ENCODE measurements at regions not wholly inside any gene's neighbourhood (a gene's known extent, or its start where the extent isn't known, plus 50 kb on each side); places are given as distances from the start of the nearest gene placed in this dataset.

- DNase-seq (ENCODE audit: low read depth in 4 of 4, low spot score in 2 of 4): no peak
Measured at GRCh38 chr6:88388589-88388988, 222.4 kb upstream of the CNR1 start.

- DNase-seq (ENCODE audit: low read depth in 4 of 4, low spot score in 2 of 4): no peak
Measured at GRCh38 chr6:88386167-88386566, 220.0 kb upstream of the CNR1 start.

- DNase-seq (ENCODE audit: low read depth in 4 of 4, low spot score in 2 of 4): no peak
Measured at GRCh38 chr6:88383183-88383582, 217.0 kb upstream of the CNR1 start.

- DNase-seq (ENCODE audit: low read depth in 4 of 4, low spot score in 2 of 4): no peak
Measured at GRCh38 chr6:88381289-88381642, 215.1 kb upstream of the CNR1 start.

GRCh38 chr6:88380618-88381288 is 214.6 kb upstream of the CNR1 start:
- DNase-seq (ENCODE audit: low read depth in 4 of 4, low spot score in 2 of 4): no peak

GRCh38 chr6:88380083-88380482 is 213.9 kb upstream of the CNR1 start:
- DNase-seq (ENCODE audit: low read depth in 4 of 4, low spot score in 2 of 4): no peak

- DNase-seq (ENCODE audit: low read depth in 4 of 4, low spot score in 2 of 4): no peak
Measured at GRCh38 chr6:88378639-88379038, 212.5 kb upstream of the CNR1 start.

- no peak for DNase-seq (ENCODE audit: low read depth in 4 of 4, low spot score in 2 of 4)
Measured at GRCh38 chr6:88377976-88378568, 211.9 kb upstream of the CNR1 start.

GRCh38 chr6:88376768-88377387 is 210.7 kb upstream of the CNR1 start:
- no peak for DNase-seq (ENCODE audit: low read depth in 4 of 4, low spot score in 2 of 4)

GRCh38 chr6:88376197-88376596 is 210.1 kb upstream of the CNR1 start:
- DNase-seq (ENCODE audit: low read depth in 4 of 4, low spot score in 2 of 4): no peak

- DNase-seq (ENCODE audit: low read depth in 4 of 4, low spot score in 2 of 4): no peak
Measured at GRCh38 chr6:88374553-88374952, 208.4 kb upstream of the CNR1 start.

GRCh38 chr6:88371480-88371879 is 205.3 kb upstream of the CNR1 start:
- no peak for DNase-seq (ENCODE audit: low read depth in 4 of 4, low spot score in 2 of 4)

- no peak for DNase-seq (ENCODE audit: low read depth in 4 of 4, low spot score in 2 of 4)
Measured at GRCh38 chr6:88370127-88370710, 204.1 kb upstream of the CNR1 start.

- DNase-seq (ENCODE audit: low read depth in 4 of 4, low spot score in 2 of 4): no peak
Measured at GRCh38 chr6:88369262-88369661, 203.1 kb upstream of the CNR1 start.

- DNase-seq (ENCODE audit: low read depth in 4 of 4, low spot score in 2 of 4): no peak
Measured at GRCh38 chr6:88368071-88368787, 202.1 kb upstream of the CNR1 start.

- no peak for DNase-seq (ENCODE audit: low read depth in 4 of 4, low spot score in 2 of 4)
Measured at GRCh38 chr6:88367248-88367647, 201.1 kb upstream of the CNR1 start.

GRCh38 chr6:88366672-88367071 is 200.5 kb upstream of the CNR1 start:
- no peak for DNase-seq (ENCODE audit: low read depth in 4 of 4, low spot score in 2 of 4)

GRCh38 chr6:88365656-88366055 is 199.5 kb upstream of the CNR1 start:
- no peak for DNase-seq (ENCODE audit: low read depth in 4 of 4, low spot score in 2 of 4)

- DNase-seq (ENCODE audit: low read depth in 4 of 4, low spot score in 2 of 4): no peak
Measured at GRCh38 chr6:88365230-88365629, 199.1 kb upstream of the CNR1 start.

- no peak for DNase-seq (ENCODE audit: low read depth in 4 of 4, low spot score in 2 of 4)
Measured at GRCh38 chr6:88361754-88362153, 195.6 kb upstream of the CNR1 start.

- DNase-seq (ENCODE audit: low read depth in 4 of 4, low spot score in 2 of 4): no peak
Measured at GRCh38 chr6:88361298-88361697, 195.2 kb upstream of the CNR1 start.

All from left renal cortex interstitium (tissue), 4 donors.